H1 (cell line): ENCODE measurements at regions not wholly inside any gene's neighbourhood (a gene's known extent, or its start where the extent isn't known, plus 50 kb on each side); places are given as distances from the start of the nearest gene placed in this dataset.

ENCODE experiments used
- ATF2 ChIP-seq: IDR thresholded peaks from 2 replicates; pipeline ENCODE4 v1.6.1; 2012; ENCODE audit warnings: low read length, inconsistent platforms
- CHD1 ChIP-seq: IDR thresholded peaks from 2 replicates; pipeline ENCODE4 v1.6.1; 2012; ENCODE audit warnings: low read depth, low read length, improper control_type of control experiment
- CHD7 ChIP-seq: fragments of 300-600 bp; sonication (generic); IDR thresholded peaks from 2 replicates; pipeline ENCODE4 v1.7.1; 2012; ENCODE audit warnings: low read length, moderate library complexity, mild to moderate bottlenecking, inconsistent platforms; ENCODE audit not compliant: insufficient replicate concordance
- CTCF ChIP-seq, 3 experiments: IDR thresholded peaks; 1 replicate in 2 of 3; 2 replicates in 1 of 3; pipeline versions ENCODE4 v1.5.1 to v1.6.1; 2011; ENCODE audit warnings: low read length in 3 of 3, mild to moderate bottlenecking in 3 of 3, inconsistent platforms in 2 of 3, low read depth in 1 of 3, moderate library complexity in 1 of 3; ENCODE audit not compliant: insufficient read depth in 1 of 3; ENCODE audit errors: control extremely low read depth in 1 of 3
- EGR1 ChIP-seq: IDR thresholded peaks from 2 replicates; pipeline ENCODE4 v1.6.1; 2011; ENCODE audit warnings: low read depth, low read length, borderline replicate concordance
- GABPA ChIP-seq: IDR thresholded peaks from 2 replicates; pipeline ENCODE4 v1.6.1; 2011; ENCODE audit warnings: mild to moderate bottlenecking, low read length, moderate library complexity, borderline replicate concordance; ENCODE audit not compliant: insufficient read depth
- MAFK ChIP-seq: IDR thresholded peaks from 2 replicates; pipeline ENCODE4 v1.6.1; 2012; ENCODE audit warnings: low read depth, mild to moderate bottlenecking, improper control_type of control experiment, low read length
- POLR2A ChIP-seq, 2 experiments: IDR thresholded peaks; 1 replicate in 1 of 2; 2 replicates in 1 of 2; pipeline ENCODE4 v1.6.1; 2011; ENCODE audit warnings: low read depth in 2 of 2, low read length in 2 of 2, mild to moderate bottlenecking in 2 of 2; ENCODE audit errors: control extremely low read depth in 1 of 2
- RFX5 ChIP-seq: IDR thresholded peaks from 2 replicates; pipeline ENCODE4 v1.6.1; 2011; ENCODE audit warnings: low read depth, low read length, improper control_type of control experiment, borderline replicate concordance
- SAP30 ChIP-seq: fragments of 300-600 bp; sonication (generic); IDR thresholded peaks from 2 replicates; pipeline ENCODE4 v1.7.1; 2012; ENCODE audit warnings: low read length, moderate library complexity, mild to moderate bottlenecking, inconsistent platforms; ENCODE audit not compliant: insufficient read depth, insufficient replicate concordance
- TEAD4 ChIP-seq: IDR thresholded peaks from 2 replicates; pipeline ENCODE4 v1.6.1; 2012; ENCODE audit warnings: low read depth, low read length, inconsistent platforms, mixed read lengths

GRCh38 chr12:91316161-91316906, 133.7 kb upstream of the DCN start:
- TF ChIP-seq CTCF (IDR thresholded peaks at IDR 0.05; ENCODE audit: control extremely low read depth in 1 of 3, insufficient read depth in 1 of 3, low read depth in 1 of 3, low read length in 3 of 3), result no peak
- TF ChIP-seq MAFK, result no peak
- no peak for TF ChIP-seq ATF2
- TF ChIP-seq RFX5, result no peak
- no peak for TF ChIP-seq EGR1
- no peak for TF ChIP-seq GABPA
- no peak for TF ChIP-seq CHD7
- no peak for TF ChIP-seq CHD1
- no peak for TF ChIP-seq SAP30
- no peak for TF ChIP-seq POLR2A (IDR thresholded peaks at IDR 0.05; ENCODE audit: control extremely low read depth in 1 of 2, low read depth in 2 of 2, low read length in 2 of 2)
- TF ChIP-seq TEAD4, result no peak
